LHCN-M2 (cell line): ENCODE measurements at regions not wholly inside any gene's neighbourhood (a gene's known extent, or its start where the extent isn't known, plus 50 kb on each side); places are given as distances from the start of the nearest gene placed in this dataset.

Experiments used
- DNase-seq: peaks from one replicate; pipeline ENCODE4 v3.0.0-alpha.2; 2012; ENCODE audit warnings: low read depth

DNA sequence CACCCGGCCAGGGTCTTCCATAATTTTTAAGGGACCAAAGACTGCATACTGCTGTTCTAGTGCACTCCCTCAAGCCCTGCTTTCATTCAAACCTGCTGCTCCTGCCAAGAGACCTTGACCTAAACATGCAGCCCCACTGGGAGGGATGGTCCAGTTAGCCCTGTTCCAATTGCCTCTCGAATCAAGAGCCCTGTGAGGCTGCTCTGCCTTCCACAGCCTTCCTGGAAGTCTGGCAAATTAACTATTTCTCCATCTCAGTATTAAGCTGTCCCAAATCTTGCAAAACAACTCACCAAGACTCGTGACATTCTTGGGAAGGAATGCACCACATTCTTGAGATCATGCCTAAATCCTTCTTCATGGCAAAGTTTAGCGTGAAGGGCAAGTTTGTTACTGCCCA lies 231.3 kb downstream of the C1orf94 start:
- DNase-seq, result no peak

DNA sequence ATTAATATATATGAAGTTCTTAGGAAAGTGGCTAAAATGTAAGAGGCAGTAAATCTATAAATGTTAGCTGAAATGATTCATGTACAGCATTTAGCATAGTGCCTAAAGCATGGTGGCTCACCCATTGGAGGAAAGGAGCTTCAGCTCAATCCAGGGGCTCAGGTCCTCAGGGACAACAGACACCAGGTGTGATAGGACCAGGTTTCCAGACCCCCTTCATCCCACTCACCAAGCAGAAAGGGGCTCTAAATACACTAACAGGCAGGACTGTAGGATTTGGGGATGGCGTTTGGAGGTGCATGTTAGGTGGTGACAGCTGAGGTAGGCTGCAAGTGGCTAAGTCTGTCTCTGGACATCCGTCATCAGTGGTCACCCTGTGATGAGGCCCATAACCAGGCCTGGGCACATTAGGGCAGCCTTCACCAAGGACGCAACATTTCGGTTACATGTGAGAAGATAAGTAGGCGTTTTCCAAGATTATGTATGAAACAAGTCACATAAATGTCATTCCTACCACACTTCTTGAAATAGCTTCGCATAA lies 233.1 kb downstream of the C1orf94 start:
- DNase-seq, result no peak

DNA sequence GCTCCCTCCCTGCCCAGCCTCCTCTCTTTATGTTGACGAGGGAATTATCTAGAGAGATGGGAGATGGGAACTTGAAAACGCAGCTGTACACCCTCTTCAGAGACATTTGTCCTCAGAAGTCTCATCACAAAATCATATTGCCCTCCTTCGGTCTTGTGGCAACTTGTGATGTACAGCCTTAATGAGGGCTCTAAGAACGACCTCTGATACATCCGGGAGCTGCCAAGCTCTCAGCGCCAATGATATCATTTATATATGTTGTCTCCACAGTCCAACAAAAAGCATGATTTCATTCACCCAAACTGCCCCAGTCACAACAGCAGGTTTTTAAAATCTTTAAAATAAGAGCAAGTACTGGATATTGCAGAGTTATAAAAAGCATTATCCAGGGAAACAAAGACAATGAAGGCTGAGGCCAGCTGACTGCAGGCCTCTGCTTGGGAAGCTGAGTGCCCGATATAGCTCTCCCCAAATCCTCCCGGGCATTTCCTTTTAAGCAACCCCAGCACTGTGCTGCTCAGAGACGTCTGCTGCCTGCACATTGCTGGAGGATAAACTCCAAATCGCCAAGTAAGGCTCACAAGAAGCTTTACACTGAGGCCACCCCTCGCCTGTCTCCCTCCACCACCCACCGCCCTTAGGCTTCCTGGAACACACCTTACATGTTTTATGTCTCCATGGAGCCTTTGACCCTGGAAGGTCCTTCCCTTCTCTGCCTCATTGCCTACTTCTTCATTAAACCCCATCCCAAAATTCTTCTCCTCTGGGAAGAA lies 236.1 kb downstream of the C1orf94 start:
- DNase-seq, result no peak

DNA sequence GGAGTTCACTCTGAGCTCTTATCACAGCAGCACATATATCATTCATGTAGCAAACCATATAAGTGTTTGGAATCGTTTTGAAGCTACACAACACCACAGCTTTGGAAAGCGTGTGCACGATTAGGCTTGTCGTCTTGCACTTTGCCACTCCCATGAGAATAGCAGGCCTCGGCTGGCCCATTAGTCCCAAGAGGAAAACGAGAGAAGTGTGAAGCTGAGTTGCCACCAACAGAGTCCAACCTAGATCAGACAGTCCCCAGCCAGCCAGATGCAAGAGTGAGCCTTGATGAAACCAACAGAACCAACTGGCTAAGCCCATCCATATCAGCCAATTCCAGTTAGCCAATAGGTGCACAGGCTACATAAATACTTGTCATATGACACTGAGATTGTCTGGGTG lies 238.4 kb downstream of the C1orf94 start:
- DNase-seq, result no peak

DNA sequence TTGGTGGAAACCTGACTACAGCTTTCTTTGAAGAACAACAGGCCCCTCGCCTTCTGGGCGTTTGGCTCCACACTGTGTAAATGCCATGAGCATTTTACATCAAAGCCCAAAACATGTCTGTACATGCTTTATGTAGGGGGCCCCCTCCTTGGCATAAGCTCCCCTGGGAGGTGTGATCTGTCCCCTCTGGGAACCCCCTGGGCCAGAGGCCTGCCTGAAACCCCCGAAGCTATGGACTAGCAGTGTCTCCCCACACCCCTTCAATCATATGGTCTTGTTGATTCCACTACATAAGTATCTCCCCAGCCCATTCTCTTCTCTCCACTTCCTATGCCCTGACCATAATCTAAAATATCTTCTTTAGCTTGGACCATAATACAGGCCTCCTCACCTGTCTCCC lies 241.5 kb downstream of the C1orf94 start:
- DNase-seq, result no peak

DNA sequence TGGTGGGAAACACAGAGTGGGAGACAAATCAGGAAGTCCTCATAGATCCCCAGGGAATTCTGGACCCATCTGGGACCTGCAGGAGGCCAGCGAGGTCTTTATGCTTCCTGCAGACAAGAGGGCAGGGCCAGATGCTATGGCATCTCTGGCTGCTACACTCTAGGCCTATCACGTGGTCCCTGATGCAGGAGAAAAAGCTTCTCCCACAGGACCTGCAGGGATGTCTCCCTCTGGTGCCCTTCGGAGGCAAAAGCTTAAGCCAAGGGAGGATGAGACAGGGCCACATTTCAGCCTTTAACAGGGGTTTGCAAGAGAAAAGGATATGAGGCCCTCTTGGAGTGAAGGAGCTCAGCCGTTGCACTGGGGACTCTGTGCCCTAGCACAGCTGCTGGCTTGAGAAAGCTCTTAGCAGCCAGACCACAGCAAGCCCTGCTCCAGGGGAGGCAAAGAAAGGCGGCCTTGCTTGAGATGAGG lies 243.0 kb downstream of the C1orf94 start:
- no peak for DNase-seq

DNA sequence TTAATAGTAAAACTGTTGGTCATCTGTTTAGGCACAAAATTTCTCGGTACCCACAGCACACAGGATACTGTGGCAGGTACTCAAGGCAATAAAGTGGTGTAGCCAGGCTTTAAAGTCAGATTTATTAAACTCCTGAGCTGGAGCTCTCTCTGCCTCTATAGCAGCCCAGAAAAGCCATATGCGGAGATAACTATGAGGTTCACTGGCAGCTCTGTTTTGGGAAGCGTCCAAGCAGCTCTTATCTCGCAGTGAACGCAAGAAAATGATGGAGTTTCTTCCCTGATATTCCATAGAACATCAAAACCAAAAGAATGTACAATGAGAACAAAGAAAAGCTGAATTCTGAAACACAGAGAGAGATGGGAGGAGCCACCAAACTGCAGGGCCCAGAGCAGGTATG lies 248.3 kb downstream of the C1orf94 start:
- DNase-seq, result no peak

DNA sequence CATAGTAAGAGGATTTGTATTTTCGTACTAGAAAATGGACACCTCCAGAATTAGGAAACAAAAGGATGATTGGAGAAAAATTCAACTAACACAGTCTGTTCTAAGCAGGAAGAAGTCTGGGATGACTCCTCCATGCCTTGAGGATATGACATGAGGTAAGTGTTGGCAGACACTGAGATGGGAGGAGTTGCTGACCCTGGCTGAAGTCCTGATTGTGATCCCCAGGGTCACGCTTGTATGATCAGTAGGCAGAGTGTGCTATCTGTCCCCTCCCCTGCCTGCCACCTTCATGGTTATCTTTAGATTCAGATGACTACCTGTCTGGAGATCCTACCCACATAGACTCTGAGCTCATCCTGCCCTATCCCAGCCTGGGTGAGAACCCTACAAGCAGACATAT lies 249.1 kb downstream of the C1orf94 start:
- DNase-seq, result no peak

DNA sequence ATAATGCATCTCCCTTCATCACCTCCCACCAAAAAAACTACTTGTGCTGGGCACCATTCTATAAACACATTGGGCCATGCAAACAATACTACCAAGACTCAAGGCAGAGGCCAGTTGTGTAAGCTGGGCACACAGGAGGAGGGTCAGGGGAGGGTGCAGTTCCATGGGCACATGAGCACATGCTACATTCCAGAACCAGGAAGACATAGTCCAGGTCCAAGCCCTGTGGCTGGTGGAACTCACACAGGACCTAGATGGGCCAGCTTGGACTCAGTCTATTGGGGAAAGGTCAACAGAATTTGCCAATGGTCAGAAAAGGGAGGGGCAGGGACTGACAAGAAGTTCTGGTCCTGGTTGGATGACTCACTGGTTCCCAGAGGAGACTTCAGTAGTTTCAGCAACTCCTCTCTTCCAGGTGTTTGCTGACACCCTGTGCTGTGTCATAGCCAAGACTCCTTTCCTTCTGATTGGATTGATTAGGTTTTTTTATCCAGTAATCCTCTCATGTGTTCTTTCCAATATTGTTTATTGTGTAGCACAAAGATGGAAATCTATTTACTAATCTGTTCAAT lies 249.7 kb downstream of the C1orf94 start:
- DNase-seq, result no peak

DNA sequence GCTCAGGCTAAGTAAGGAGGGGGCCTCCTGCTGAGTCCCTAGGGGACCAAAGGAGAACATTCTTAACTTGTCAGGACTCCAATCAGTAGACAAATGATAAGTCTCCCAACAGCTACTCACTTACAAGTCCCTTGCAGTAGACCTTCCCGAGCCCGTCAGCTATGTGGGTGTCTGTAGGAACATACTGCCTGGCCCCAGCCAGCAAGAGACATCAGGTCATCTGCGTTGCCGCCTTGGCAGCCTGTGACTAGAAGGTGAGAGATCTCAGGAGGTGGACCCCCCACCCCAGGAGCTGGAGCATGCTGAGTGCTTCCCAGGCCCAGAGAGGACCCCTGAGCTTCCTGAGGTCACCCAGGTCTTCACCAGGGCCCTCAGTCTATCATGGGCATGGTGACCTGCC lies 250.5 kb downstream of the C1orf94 start:
- no peak for DNase-seq

DNA sequence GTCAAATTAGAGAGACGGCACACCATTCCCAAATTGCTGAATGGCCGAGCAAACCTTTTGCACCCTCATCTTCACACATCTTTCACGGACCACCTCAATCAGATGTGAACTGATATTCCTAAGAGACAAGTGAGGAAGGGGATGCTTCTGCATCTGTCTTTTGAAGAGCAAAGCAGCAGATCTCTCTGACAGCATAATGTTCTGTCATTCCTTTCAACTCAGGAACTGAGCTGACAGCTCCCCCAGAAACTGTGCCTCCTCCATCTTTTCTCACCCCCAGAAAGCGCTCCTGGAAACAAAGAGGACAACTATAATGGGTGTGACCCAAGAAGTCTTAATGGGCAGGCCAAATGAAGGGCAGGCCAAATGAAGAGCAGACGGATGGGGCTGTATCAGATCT lies 256.4 kb downstream of the C1orf94 start:
- no peak for DNase-seq

DNA sequence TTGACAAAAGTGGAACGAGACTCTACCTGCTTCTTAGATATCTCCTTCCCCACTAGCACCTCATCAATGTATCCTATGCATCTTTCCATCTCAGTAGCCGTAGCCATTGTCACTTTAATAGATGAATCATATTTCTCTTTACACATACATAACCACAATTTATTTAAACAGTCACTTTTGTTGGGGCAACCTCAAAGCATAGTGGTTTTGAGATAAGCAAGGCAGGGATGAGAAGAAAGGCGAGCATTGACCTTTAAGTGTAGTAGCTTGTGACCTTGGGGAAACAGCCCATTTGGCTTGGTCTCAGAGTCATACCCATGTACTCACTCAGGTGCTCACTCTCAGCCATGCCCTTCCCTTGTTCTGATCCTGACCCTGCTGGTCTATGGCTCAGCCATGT lies 260.1 kb downstream of the C1orf94 start:
- no peak for DNase-seq

DNA sequence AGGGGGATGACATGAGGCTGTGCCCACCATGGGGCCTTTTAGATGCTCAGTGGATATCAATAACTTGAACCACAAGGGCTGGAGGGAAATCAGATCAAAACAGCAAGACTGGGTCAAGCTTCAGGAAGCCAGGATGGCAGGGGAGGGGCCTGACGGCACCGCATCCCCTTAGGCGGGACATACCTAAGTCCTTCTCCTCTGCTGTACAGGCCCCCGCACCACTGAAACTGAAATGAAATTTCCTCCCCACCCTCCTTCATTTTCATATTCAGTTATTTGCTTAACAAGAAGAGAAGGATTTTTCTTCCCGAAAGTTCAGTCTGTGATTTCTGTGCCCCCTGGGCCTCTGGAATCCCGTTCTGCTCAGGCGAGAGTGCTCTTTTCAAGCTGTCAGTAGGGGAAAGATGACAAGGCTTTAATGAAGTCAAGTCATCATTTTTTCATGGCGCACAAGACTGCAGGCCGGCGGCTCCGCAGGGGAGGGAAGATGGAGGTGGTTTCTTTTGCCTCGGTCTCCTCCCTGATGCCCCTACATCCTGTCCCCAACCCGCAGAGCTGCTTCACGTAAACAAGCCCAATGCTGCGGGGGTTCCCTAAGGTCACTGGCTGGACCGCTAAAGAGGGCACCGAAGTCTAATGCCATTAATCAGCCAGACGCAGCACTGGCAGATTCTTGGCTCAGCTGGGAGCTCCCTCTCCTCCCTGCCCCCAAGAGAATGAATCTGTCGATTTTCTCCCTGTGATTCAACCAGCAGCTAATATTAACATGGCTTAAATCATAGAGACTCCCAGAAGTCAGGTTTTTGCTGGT lies 264.8 kb downstream of the C1orf94 start:
- no peak for DNase-seq

DNA sequence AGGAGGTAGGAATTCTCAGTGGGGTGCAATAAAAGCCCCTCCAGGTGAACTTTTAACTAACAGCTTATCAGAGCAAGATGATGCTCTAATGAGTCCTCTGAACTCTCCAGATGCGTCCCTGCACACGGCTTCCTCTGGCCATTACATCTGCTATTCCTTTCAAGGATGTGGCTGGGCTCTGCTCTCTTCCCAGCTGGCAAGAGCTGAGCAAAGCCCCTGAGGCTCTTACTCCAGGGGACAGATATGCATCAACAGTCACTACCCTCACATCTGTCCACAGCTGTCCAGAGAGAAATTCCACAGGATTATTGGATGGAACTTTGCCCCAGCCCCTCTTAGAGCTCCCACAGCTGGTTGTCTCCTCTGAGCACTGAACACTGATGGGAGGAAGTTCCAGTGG lies 267.8 kb downstream of the C1orf94 start:
- no peak for DNase-seq

DNA sequence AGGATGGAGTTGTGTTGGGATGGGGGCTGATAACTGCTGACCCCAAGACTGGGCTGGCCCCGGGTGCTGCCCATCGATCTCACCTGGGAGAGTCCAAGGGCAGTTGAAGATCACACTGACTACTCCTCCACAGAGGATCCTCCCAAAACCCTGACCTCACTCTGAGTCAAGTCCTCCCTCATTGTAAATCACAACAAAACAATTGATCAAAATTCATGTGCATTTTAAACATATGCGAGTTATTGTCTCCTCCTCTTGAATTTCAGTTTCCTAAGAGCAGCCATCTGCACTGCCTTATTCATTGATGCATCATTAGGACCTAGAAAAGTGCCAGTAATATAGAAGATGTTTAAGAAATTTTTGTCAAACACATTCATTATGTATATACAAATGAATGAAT lies 273.6 kb downstream of the C1orf94 start:
- DNase-seq, result no peak

DNA sequence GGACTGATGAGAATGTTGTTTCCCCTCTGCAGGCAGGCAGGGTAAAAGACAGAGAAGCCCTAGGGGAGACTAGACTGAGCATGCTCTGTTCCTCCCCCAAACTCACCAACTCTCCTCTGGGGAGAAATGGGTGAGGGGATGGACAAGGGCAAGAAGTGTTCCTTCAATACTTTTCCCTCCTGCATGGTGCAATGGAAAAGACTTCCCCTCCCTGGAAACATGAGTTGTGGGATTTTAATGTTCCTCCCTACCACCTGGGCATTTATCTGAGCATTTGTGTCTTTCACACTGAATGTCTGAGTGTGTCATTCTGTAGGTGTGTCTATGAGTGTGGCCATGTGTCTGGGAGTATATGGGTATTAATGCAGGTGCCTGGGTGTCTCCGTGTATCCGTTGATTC lies 275.7 kb downstream of the C1orf94 start:
- no peak for DNase-seq

DNA sequence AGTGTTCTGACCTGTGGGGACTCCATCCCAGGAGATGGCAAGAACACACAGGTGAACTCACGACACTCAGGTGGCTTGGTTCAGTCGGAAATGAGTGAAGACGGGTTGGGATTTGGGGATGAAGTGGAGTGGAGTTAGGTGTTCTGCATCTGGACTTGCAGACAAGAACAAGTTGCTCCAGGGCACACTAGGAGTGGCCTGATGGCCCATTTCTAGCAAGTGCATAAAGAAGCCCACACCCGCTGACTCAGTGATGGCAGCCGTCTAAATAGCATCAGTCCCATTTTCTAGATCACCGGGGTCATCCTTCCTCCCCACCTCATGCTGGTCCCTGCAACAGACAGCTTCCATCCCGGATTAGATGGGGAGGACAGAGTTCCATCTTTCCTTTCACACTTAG lies 278.4 kb downstream of the C1orf94 start:
- DNase-seq, result no peak

DNA sequence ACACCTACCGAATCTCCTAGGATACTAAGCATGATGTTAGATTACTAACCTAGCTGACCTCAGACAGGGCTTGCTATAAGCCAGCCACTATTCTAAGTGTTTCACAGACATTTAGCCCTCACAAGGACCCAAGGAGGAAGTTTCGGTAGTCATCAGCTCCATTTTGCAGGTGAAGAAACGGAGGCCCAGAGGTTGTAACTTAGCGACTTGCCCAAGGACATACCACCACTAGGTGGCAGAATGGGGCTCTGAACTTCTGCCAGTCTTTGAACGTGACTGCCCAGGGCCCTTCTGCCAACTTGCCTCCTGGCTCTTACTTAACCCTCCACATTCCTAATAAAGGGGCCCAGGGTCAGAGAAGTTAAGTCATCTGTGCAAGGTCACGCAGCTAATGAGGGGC lies 283.5 kb downstream of the C1orf94 start:
- no peak for DNase-seq

DNA sequence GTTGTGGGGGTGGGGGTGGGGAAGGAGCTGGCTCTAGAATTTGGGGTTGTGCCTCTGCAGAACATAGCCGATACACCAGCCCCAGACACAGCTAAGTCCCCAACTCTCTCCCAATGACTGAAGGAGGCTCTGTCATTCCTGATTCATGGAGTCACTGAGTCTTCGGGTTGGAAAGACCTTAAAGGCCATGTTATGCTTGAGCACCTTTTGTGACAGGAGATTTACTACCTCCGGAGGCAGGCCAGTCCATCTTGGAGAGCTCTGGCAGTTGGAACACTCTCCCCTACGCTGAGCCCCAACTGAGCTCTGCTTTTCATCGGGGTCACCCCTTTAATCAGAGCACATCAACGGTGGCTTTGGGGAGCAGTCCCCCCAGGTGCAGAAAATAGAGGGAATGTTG lies 284.4 kb upstream of the GJB5 start:
- DNase-seq, result no peak

DNA sequence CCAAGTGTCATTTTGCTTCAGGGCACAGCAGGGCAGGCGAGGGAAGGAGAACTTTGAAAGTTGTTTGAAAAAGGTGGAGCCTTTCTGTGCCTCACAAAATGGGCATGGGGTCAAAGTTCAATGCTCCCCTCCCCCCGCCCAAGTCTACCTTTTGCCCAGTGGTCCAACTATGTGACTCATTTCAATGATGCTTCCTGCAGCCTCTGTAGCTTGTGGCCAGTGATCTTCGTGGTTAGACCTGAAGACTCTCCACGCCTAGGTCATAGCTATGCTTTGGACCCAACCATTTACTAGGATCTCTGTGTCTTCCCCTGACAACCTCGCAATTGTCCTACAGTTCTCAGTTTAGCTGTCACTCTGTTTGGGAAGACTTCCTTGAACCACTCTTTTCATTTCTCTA lies 280.3 kb upstream of the GJB5 start:
- no peak for DNase-seq

DNA sequence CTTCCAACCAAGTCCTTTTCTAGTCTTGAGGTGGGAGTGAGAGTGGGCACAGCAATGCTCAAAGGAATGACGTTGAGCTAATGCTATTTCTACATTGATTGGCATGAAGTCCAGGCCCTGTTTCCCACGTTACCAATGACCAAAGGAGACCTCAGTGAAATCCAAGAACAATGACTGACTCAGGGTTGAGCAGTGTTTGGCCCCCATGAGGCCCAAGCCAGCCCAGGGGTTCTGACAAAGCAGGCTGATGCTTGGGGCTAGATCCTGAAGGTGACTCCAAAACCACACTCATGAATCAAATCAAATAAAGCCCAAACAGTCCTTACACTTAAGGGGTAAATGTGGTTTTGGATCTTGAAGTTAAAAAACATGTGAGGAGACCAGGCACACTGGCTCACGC lies 278.5 kb upstream of the GJB5 start:
- no peak for DNase-seq

DNA sequence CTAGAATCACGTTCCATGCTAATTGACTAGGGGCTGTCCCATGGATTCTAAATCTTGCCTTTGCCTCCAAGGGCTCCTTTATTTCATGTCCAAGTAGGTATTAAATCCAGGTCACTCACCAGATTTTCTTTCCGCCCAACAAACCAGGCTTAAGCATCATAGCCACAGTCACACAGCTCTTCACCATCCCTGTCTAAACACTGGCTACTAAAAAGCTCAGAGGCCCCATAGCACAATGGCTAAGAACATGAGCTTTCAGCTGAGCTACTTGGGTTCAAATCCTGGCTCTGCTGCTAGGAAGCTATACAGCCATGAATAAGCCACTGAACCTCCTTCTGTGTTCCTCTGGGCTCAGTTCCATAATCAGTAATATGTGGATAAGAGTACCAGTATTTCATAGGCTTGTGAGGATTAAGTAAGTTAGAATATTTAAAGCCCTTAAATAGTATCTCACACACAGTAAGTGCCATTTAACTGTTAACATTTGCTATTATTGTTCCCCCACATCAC lies 277.2 kb upstream of the GJB5 start:
- DNase-seq, result no peak
